ENCODE measurements at regions not wholly inside any gene's neighbourhood (a gene's known extent, or its start where the extent isn't known, plus 50 kb on each side); places are given as distances from the start of the nearest gene placed in this dataset.

DNA sequence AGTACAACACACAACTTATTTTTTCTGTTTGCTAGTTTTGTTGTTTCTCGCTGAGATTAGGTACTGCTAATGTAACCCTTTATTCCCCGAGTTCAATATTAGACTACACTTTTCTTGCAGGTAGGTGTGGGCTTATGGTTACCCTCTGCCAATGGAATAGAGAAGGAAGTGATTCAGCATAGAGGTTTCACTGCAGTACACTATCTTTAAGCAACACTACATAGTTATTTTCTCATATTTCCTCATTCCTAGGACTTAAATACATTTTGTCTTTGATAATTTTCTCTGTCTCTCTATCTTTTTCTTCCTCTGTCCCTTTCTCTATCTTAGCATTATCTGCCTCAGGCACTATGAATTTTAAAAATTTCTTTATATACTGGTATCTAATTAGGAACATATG is 791.0 kb downstream of the FAM181B start:
- TF ChIP-seq, protein P1, sequence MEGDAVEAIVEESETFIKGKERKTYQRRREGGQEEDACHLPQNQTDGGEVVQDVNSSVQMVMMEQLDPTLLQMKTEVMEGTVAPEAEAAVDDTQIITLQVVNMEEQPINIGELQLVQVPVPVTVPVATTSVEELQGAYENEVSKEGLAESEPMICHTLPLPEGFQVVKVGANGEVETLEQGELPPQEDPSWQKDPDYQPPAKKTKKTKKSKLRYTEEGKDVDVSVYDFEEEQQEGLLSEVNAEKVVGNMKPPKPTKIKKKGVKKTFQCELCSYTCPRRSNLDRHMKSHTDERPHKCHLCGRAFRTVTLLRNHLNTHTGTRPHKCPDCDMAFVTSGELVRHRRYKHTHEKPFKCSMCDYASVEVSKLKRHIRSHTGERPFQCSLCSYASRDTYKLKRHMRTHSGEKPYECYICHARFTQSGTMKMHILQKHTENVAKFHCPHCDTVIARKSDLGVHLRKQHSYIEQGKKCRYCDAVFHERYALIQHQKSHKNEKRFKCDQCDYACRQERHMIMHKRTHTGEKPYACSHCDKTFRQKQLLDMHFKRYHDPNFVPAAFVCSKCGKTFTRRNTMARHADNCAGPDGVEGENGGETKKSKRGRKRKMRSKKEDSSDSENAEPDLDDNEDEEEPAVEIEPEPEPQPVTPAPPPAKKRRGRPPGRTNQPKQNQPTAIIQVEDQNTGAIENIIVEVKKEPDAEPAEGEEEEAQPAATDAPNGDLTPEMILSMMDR (IDR thresholded peaks at IDR 0.05), result no peak
- TF ChIP-seq NR3C1 (IDR thresholded peaks at IDR 0.05), result no peak
- TF ChIP-seq FOXS1 (CRISPR knock-in tag; IDR thresholded peaks at IDR 0.05), result no peak
- TF ChIP-seq MYC (IDR thresholded peaks at IDR 0.05; ENCODE audit: borderline replicate concordance, low read length), result no peak
- TF ChIP-seq RNF2 (IDR thresholded peaks at IDR 0.05; ENCODE audit: borderline replicate concordance, low read depth), result no peak
- no peak for TF ChIP-seq RFX5 (IDR thresholded peaks at IDR 0.05)
- TF ChIP-seq GATA3 (IDR thresholded peaks at IDR 0.05; ENCODE audit: borderline replicate concordance), result no peak
- no peak for TF ChIP-seq CEBPB (IDR thresholded peaks at IDR 0.05)
- TF ChIP-seq POLR2A (IDR thresholded peaks at IDR 0.05; ENCODE audit: low read length), result no peak
- no peak for TF ChIP-seq EP300 (IDR thresholded peaks at IDR 0.05)
- no peak for TF ChIP-seq ZSCAN20 (CRISPR knock-in tag; IDR thresholded peaks at IDR 0.05)
- no peak for TF ChIP-seq JUNB (IDR thresholded peaks at IDR 0.05)
- TF ChIP-seq RCOR1 (IDR thresholded peaks at IDR 0.05; ENCODE audit: low read depth, low read length), result no peak
